ENCODE measurements at regions not wholly inside any gene's neighbourhood (a gene's known extent, or its start where the extent isn't known, plus 50 kb on each side); places are given as distances from the start of the nearest gene placed in this dataset.
"Not testable (repeated sequence)": the region's sequence is repeated elsewhere in the genome, so short reads cannot be mapped to it uniquely, and the experiment has no call there.

DNA sequence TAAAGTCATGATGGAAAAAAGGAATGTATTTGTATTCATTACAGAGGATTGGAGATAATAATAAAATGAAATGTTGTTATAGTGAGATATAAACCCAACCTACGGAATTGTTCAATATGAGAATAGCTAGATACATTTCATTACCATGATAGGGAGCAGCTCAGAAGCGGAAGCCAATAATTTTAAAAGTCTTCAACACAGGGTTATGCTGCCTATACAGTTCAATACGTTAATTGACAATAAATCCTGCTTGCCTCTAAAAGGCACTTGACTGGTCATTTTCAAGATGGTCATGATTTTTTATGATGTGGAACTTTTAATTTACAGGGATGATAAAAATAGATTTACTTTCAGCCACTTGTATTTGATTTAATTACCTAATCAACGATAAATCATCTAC is 506.8 kb downstream of the TMEM114 start:
- Histone ChIP-seq H3K9me3 (no peaks in the 10 kb centered on the region), H3K36me3 (no peaks in the 10 kb centered on the region), H3K4me3 (no peak overlapping the region), H3K27me3 (no peaks in the 10 kb centered on the region), H3K4me1 (no peaks in the 10 kb centered on the region), H3K27ac (no peak overlapping the region)
- intact Hi-C loops (cut with DNase I; ENCODE audit: low total_unique reads), result no loop called here
- no peak for DNase-seq
- TF ChIP-seq POLR2A (IDR thresholded peaks at IDR 0.05), result no peak
- TF ChIP-seq, protein P1, sequence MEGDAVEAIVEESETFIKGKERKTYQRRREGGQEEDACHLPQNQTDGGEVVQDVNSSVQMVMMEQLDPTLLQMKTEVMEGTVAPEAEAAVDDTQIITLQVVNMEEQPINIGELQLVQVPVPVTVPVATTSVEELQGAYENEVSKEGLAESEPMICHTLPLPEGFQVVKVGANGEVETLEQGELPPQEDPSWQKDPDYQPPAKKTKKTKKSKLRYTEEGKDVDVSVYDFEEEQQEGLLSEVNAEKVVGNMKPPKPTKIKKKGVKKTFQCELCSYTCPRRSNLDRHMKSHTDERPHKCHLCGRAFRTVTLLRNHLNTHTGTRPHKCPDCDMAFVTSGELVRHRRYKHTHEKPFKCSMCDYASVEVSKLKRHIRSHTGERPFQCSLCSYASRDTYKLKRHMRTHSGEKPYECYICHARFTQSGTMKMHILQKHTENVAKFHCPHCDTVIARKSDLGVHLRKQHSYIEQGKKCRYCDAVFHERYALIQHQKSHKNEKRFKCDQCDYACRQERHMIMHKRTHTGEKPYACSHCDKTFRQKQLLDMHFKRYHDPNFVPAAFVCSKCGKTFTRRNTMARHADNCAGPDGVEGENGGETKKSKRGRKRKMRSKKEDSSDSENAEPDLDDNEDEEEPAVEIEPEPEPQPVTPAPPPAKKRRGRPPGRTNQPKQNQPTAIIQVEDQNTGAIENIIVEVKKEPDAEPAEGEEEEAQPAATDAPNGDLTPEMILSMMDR (IDR thresholded peaks at IDR 0.05), result no peak

- Histone ChIP-seq H3K27me3 (no peaks in the 10 kb centered on the region), H3K36me3 (no peaks in the 10 kb centered on the region), H3K4me1 (no peaks in the 10 kb centered on the region), H3K9me3 (no peaks in the 10 kb centered on the region), H3K27ac (no peak overlapping the region), H3K4me3 (no peak overlapping the region)
- TF ChIP-seq, protein P1 (IDR thresholded peaks at IDR 0.05), result no peak
- no peak for TF ChIP-seq POLR2A (IDR thresholded peaks at IDR 0.05)
- intact Hi-C loops (cut with DNase I; ENCODE audit: low total_unique reads), result no loop called here
- no peak for DNase-seq
Measured at GRCh38 chr16:8080817-8081216, 509.5 kb downstream of the TMEM114 start.

- intact Hi-C loops (cut with DNase I; ENCODE audit: low total_unique reads), result no loop called here
- H3K27me3 ChIP-seq, result no peaks in the 10 kb centered on the region
Measured at GRCh38 chr16:8075271-8075670, 515.0 kb downstream of the TMEM114 start.

DNA sequence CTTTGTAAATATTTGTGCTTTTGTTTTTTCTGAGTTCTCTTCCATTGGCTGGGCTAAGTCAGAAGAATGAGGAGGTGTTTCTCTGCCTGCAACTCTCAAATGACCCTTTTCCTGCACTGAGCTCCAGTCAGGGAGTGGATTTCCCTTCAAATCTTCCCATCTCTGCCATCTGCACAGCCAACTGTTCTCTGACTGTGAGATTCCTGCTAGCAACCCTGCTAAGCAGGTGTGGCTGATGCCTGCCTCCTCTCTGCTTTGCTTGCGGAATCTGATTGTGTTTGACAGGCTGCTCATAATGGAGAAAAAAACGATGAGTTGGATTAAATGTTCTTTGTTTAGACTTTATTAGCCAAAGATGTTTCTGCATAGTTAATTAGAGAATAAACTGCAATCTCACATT is 519.8 kb downstream of the TMEM114 start:
- no peak for TF ChIP-seq POLR2A (IDR thresholded peaks at IDR 0.05)
- TF ChIP-seq, protein P1 (IDR thresholded peaks at IDR 0.05), result no peak
- Histone ChIP-seq H3K36me3 (no peaks in the 10 kb centered on the region), H3K27me3 (no peaks in the 10 kb centered on the region), H3K4me1 (no peaks in the 10 kb centered on the region), H3K9me3 (no peaks in the 10 kb centered on the region), H3K4me3 (no peak overlapping the region), H3K27ac (no peak overlapping the region)
- no peak for DNase-seq
- intact Hi-C loops (cut with DNase I; ENCODE audit: low total_unique reads), result no loop called here

More at GRCh38 chr16:8075271-8075670, 515.0 kb downstream of the TMEM114 start:
- no peak for DNase-seq
- Histone ChIP-seq H3K27ac (no peak overlapping the region), H3K4me1 (no peaks in the 10 kb centered on the region), H3K4me3 (no peak overlapping the region), H3K9me3 (no peaks in the 10 kb centered on the region), H3K36me3 (no peaks in the 10 kb centered on the region)
- TF ChIP-seq, protein P1 (IDR thresholded peaks at IDR 0.05), result no peak
- no peak for TF ChIP-seq POLR2A (IDR thresholded peaks at IDR 0.05)

DNA sequence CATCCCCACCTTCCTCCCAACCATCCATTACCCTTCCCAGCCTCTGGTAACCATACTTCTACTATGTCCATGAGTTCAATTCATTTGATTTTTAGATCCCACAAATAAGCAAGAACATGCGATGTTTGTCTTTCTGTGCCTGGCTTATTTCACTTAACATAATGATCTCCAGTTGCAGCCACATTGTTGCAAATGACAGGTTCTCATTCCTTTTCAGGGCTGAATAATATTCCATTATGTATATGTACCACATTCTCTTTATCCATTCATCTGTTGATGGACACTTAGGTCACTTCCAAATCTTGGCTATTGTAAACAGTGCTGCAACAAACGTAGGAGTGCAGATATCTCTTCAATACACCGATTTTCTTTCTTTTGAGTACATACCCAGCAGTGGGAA is 522.1 kb downstream of the TMEM114 start:
- H3K4me1 ChIP-seq; H3K4me3 ChIP-seq; H3K36me3 ChIP-seq; H3K9me3 ChIP-seq; H3K27me3 ChIP-seq; DNase-seq; H3K27ac ChIP-seq; intact Hi-C loops (cut with DNase I; ENCODE audit: low total_unique reads): not testable (repeated sequence)

- intact Hi-C loops (cut with DNase I; ENCODE audit: low total_unique reads), result no loop called here
- no peak for DNase-seq
- no peaks in the 10 kb centered on the region for H3K4me1 ChIP-seq
- no peak overlapping the region for H3K27ac ChIP-seq
- H3K4me3 ChIP-seq, result no peak overlapping the region
- no peak for TF ChIP-seq POLR2A (IDR thresholded peaks at IDR 0.05)
- TF ChIP-seq, protein P1 (IDR thresholded peaks at IDR 0.05), result no peak
- no peaks in the 10 kb centered on the region for H3K9me3 ChIP-seq
- H3K27me3 ChIP-seq, result no peaks in the 10 kb centered on the region
- no peaks in the 10 kb centered on the region for H3K36me3 ChIP-seq
Measured at GRCh38 chr16:8063159-8063558, 527.2 kb downstream of the TMEM114 start.
